Endothelial cell of umbilical vein (primary cell): ENCODE measurements at regions not wholly inside any gene's neighbourhood (a gene's known extent, or its start where the extent isn't known, plus 50 kb on each side); places are given as distances from the start of the nearest gene placed in this dataset.

Experiments used
- BruUV-seq: library from RNA; stranded (reverse); fragments of 400-500 nt; replicated peaks from 2 replicates; lab custom pipeline; 2021; lab: Mats Ljungman, UMichigan
- CTCF ChIA-PET: fragments of 300-600, 350-600 bp; sonication (Branson Sonifier 250); formaldehyde crosslinking; loops from one replicate; lab custom pipeline; 2021; ENCODE audit warnings: antibody characterized with exemption, inconsistent platforms; lab: Charles Lee
- POLR2A ChIA-PET: fragments of 300-600, 350-600 bp; sonication (Branson Sonifier 250); formaldehyde crosslinking; loops from one replicate; lab custom pipeline; 2021; ENCODE audit warnings: antibody characterized with exemption, inconsistent platforms; lab: Charles Lee
- DNase-seq: peaks from one replicate; pipeline ENCODE4 v3.0.0-alpha.2; 2011; ENCODE audit warnings: low read depth, low spot score
- FAIRE-seq: peaks from 2 replicates; lab custom pipeline; 2011; peaks lifted over from hg19 to GRCh38; lab: Jason Lieb, UNC
- H2AFZ ChIP-seq: 2 replicates; pipeline ENCODE4 v1.6.0; 2012; ENCODE audit warnings: low read depth, low read length, control low read depth, inconsistent platforms
- H3K27ac ChIP-seq: 2 replicates; pipeline ENCODE4 v1.5.1; 2011; ENCODE audit warnings: low read depth, mild to moderate bottlenecking, control low read depth, low read length, moderate library complexity; ENCODE audit not compliant: insufficient read depth
- H3K27me3 ChIP-seq, 2 experiments: 2 replicates each; pipeline versions ENCODE4 v1.6.0 to v1.6.1; 2011; ENCODE audit warnings: low read length in 2 of 2, mixed read lengths in 1 of 2; ENCODE audit not compliant: control insufficient read depth in 2 of 2, insufficient read depth in 2 of 2
- H3K36me3 ChIP-seq, 2 experiments: 2 replicates in 1 of 2; 3 replicates in 1 of 2; pipeline ENCODE4 v1.5.1; 2011; ENCODE audit warnings: low read length in 2 of 2, mild to moderate bottlenecking in 1 of 2, moderate library complexity in 1 of 2; ENCODE audit not compliant: control insufficient read depth in 2 of 2, insufficient read depth in 2 of 2; ENCODE audit errors: extremely low read depth in 1 of 2
- H3K4me1 ChIP-seq: 3 replicates; pipeline ENCODE4 v1.5.1; 2011; ENCODE audit warnings: mild to moderate bottlenecking, low read length; ENCODE audit not compliant: control insufficient read depth, insufficient read depth; ENCODE audit errors: extremely low read depth
- H3K4me2 ChIP-seq: 2 replicates; pipeline ENCODE4 v1.6.1; 2011; ENCODE audit warnings: low read length, control low read depth, mixed read lengths; ENCODE audit not compliant: insufficient read depth
- H3K4me3 ChIP-seq, 3 experiments: fragments of 200-600 bp in 1 of 3; sonication (generic), shearing (Covaris generic) in 1 of 3; replicated peaks in 1 of 3; 2 replicates each; pipeline ENCODE4 v1.5.1; 2011 to 2016; ENCODE audit warnings: control low read depth in 3 of 3, low read length in 3 of 3, mild to moderate bottlenecking in 2 of 3, inconsistent platforms in 1 of 3, low read depth in 1 of 3, moderate library complexity in 1 of 3; ENCODE audit not compliant: insufficient read depth in 1 of 3
- H3K79me2 ChIP-seq: 2 replicates; pipeline ENCODE4 v1.6.0; 2012; ENCODE audit warnings: low read length, inconsistent platforms; ENCODE audit not compliant: control insufficient read depth, insufficient read depth
- H3K9ac ChIP-seq: replicated peaks from 2 replicates; pipeline ENCODE3; 2011; ENCODE audit warnings: low read length, control low read depth; ENCODE audit not compliant: insufficient read depth; ENCODE audit errors: extremely low read depth
- H3K9me1 ChIP-seq: replicated peaks from 3 replicates; pipeline ENCODE4 v1.6.0; 2011; ENCODE audit warnings: mild to moderate bottlenecking, low read length; ENCODE audit not compliant: control insufficient read depth, insufficient read depth; ENCODE audit errors: extremely low read depth
- H3K9me3 ChIP-seq: replicated peaks from 2 replicates; pipeline ENCODE4 v1.5.1; 2012; ENCODE audit warnings: low read length, inconsistent platforms; ENCODE audit not compliant: control insufficient read depth, insufficient read depth
- H4K20me1 ChIP-seq: replicated peaks from 2 replicates; pipeline ENCODE3; 2011; ENCODE audit warnings: mild to moderate bottlenecking, low read length; ENCODE audit not compliant: control insufficient read depth, insufficient read depth; ENCODE audit errors: extremely low read depth
- CTCF ChIP-seq, 2 donors: IDR thresholded peaks; 1 replicate in 1 of 2; 2 replicates in 1 of 2; pipeline ENCODE4 v1.5.1; 2011; ENCODE audit warnings: low read length in 2 of 2, mild to moderate bottlenecking in 2 of 2, moderate library complexity in 2 of 2, control low read depth in 1 of 2, inconsistent platforms in 1 of 2, low read depth in 1 of 2; ENCODE audit not compliant: insufficient read depth in 1 of 2; ENCODE audit errors: extremely low read depth in 1 of 2
- EZH2 ChIP-seq: IDR thresholded peaks from 2 replicates; pipeline ENCODE4 v1.6.1; 2012; ENCODE audit warnings: borderline replicate concordance, low read depth, mild to moderate bottlenecking, moderate library complexity, low read length, inconsistent platforms; ENCODE audit not compliant: severe bottlenecking
- FOS ChIP-seq: IDR thresholded peaks from 2 replicates; pipeline ENCODE4 v1.6.1; 2011; ENCODE audit warnings: mild to moderate bottlenecking, low read length, moderate library complexity, borderline replicate concordance; ENCODE audit not compliant: insufficient read depth
- GATA2 ChIP-seq: IDR thresholded peaks from 2 replicates; pipeline ENCODE4 v1.7.0; 2011; ENCODE audit warnings: low read depth, mild to moderate bottlenecking, moderate library complexity, mixed read lengths, low read length; ENCODE audit not compliant: insufficient read length, insufficient read depth
- JUN ChIP-seq: IDR thresholded peaks from 2 replicates; pipeline ENCODE4 v1.6.1; 2011; ENCODE audit warnings: borderline replicate concordance, low read depth; ENCODE audit not compliant: insufficient read length, insufficient read depth
- MAX ChIP-seq: IDR thresholded peaks from 2 replicates; pipeline ENCODE4 v1.6.1; 2011; ENCODE audit not compliant: insufficient read depth, insufficient read length
- MYC ChIP-seq: IDR thresholded peaks from one replicate; pipeline ENCODE4 v1.6.1; 2011; ENCODE audit warnings: mild to moderate bottlenecking, low read depth, low read length
- POLR2A ChIP-seq: IDR thresholded peaks from 2 replicates; pipeline ENCODE4 v1.6.1; 2012; ENCODE audit warnings: low read depth, mild to moderate bottlenecking, control low read depth, low read length
- POLR2AphosphoS5 ChIP-seq: IDR thresholded peaks from 2 replicates; pipeline ENCODE4 v1.6.1; 2012; ENCODE audit warnings: low read depth, mild to moderate bottlenecking, control low read depth, low read length, moderate library complexity; ENCODE audit not compliant: insufficient read depth
- dilution Hi-C: fragments of 300-500 bp; cut with MboI; formaldehyde crosslinking; loops from one replicate; pipeline ENCODE4 v1.15.0; 2019; ENCODE audit warnings: low sequenced_read_pairs; ENCODE audit not compliant: extremely low pct_ligation_motif_present
- intact Hi-C: fragments of 100-400 bp; cut with micrococcal nuclease; formaldehyde crosslinking; loops from one replicate; pipeline ENCODE4 v1.10.0; 2022

DNA sequence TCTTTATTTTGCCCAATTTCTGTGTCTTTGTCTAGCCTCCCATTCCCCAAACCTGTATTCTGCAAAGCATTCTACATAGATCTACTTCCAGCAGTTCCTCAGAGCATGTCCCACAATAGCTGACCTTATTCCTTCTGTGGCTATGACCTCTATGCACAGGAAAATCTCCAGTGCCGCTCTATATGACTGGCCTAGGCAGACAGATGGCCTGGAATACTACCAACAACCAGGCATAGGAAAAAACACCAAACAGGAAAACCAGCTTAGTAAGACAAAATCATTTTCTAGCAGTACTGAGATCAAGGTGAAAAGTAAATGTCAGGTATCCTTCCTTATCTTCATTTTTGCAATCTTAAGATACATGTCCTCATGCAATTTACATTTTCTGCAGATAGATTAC is 1115.0 kb downstream of the IGSF11 start:
- no peak for TF ChIP-seq MYC
- Histone ChIP-seq H3K79me2 (no peaks in the 10 kb centered on the region), H3K9me3 (no peaks in the 10 kb centered on the region), H3K4me3 (no peak overlapping the region), H3K36me3 (no peaks in the 10 kb centered on the region), H4K20me1 (no peaks in the 10 kb centered on the region), H3K4me1 (no peaks in the 10 kb centered on the region), H3K27me3 (no peaks in the 10 kb centered on the region), H3K4me2 (no peak overlapping the region), H3K9ac (no peak overlapping the region), H3K9me1 (no peaks in the 10 kb centered on the region), H3K27ac (no peak overlapping the region), H2AFZ (no peak overlapping the region)
- ChIA-PET CTCF (no interaction called here), POLR2A (no interaction called here)
- peak; percentile 7 for DNase-seq
- dilution Hi-C loops (no loop called here), intact Hi-C loops (no loop called here)
- no TSS peak for BruUV-seq
- FAIRE-seq: no peak

DNA sequence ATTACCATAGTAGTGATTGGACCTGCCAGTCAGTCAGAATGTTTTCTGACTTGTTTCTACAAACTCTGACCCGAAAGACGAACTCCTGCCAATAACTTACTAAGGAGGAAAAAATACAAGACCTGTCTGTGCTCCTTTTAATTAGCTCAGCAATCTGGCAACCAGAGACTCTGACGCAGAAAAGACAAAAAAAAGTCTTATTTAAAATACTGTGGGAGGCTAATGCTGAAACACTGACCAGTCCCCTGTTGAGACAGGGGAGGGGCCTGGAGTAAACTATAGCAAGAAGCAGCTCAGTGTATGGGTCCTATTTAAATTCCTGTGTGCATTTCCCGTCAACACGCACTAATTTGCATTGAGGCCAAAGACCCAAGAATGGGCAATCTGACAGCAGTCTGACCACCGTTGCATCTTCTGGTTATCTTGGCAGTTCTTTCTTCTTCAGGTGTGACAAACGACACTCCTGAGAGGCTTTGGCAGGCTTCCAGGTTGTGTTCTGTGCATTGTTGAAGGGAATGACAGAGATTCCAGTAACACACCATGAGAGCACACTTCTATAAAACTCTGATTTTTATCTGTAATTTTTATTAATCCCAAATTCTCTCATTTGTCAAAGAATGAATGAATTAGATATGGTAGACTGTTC is 1114.3 kb downstream of the IGSF11 start:
- ChIA-PET POLR2A (no interaction called here), CTCF (no interaction called here)
- H2AFZ ChIP-seq: no peak overlapping the region
- BruUV-seq: no TSS peak
- TF ChIP-seq JUN (no peak), POLR2AphosphoS5 (no peak), POLR2A (no peak), EZH2 (no peak), GATA2 (no peak), MYC (no peak), MAX (no peak), CTCF (IDR thresholded peaks at IDR 0.05; ENCODE audit: extremely low read depth in 1 of 2, insufficient read depth in 1 of 2, low read depth in 1 of 2, low read length in 2 of 2) (no peak), FOS (no peak)
- intact Hi-C loops (no loop called here), dilution Hi-C loops (no loop called here)
- no peaks in the 10 kb centered on the region for H3K9me1 ChIP-seq
- no peaks in the 10 kb centered on the region for H4K20me1 ChIP-seq
- FAIRE-seq: no peak
- H3K9me3 ChIP-seq: no peaks in the 10 kb centered on the region
- no peaks in the 10 kb centered on the region for H3K4me1 ChIP-seq
- H3K4me3 ChIP-seq: no peak overlapping the region
- H3K79me2 ChIP-seq: no peaks in the 10 kb centered on the region
- no peaks in the 10 kb centered on the region for H3K36me3 ChIP-seq
- no peak overlapping the region for H3K4me2 ChIP-seq
- no peak for DNase-seq
- H3K27ac ChIP-seq: no peak overlapping the region
- H3K9ac ChIP-seq: no peak overlapping the region
- no peaks in the 10 kb centered on the region for H3K27me3 ChIP-seq
